ENCODE measurements at regions not wholly inside any gene's neighbourhood (a gene's known extent, or its start where the extent isn't known, plus 50 kb on each side); places are given as distances from the start of the nearest gene placed in this dataset.
"Not testable (repeated sequence)": the region's sequence is repeated elsewhere in the genome, so short reads cannot be mapped to it uniquely, and the experiment has no call there.

DNA sequence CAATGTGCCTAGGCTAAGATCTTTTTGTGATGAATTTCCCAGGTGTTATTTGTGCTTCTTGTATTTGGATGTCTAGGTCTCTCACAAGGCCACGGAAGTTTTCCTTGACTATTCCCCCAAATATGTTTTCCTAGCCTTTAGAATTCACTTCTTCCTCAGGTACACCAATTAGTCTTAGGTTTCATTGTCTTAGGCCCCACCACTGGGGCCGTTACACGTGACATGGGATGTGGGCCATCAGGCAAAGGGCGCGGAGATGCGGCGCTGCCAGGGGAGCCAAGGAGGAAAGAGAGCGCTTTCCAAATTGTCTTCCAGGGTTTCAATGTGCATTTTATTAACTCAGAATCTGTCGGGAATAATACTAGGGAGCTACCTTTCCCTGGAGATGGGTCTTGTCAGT lies 1653.3 kb downstream of the SPATA31A7 start:
- TF ChIP-seq, protein P1, sequence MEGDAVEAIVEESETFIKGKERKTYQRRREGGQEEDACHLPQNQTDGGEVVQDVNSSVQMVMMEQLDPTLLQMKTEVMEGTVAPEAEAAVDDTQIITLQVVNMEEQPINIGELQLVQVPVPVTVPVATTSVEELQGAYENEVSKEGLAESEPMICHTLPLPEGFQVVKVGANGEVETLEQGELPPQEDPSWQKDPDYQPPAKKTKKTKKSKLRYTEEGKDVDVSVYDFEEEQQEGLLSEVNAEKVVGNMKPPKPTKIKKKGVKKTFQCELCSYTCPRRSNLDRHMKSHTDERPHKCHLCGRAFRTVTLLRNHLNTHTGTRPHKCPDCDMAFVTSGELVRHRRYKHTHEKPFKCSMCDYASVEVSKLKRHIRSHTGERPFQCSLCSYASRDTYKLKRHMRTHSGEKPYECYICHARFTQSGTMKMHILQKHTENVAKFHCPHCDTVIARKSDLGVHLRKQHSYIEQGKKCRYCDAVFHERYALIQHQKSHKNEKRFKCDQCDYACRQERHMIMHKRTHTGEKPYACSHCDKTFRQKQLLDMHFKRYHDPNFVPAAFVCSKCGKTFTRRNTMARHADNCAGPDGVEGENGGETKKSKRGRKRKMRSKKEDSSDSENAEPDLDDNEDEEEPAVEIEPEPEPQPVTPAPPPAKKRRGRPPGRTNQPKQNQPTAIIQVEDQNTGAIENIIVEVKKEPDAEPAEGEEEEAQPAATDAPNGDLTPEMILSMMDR (IDR thresholded peaks at IDR 0.05; ENCODE audit: insufficient read depth, low read length, poor library complexity, severe bottlenecking): not testable (repeated sequence)
- not testable (repeated sequence) for TF ChIP-seq EZH2phosphoT487 (conservative IDR thresholded peaks at IDR 0.05; ENCODE audit: low read length)

Data from SU-DHL-6 (cell line).